NT2/D1 (cell line): ENCODE measurements at regions not wholly inside any gene's neighbourhood (a gene's known extent, or its start where the extent isn't known, plus 50 kb on each side); places are given as distances from the start of the nearest gene placed in this dataset.

ENCODE experiments used
- SUZ12 ChIP-seq: IDR thresholded peaks from 2 replicates; pipeline ENCODE4 v1.6.1; 2011; ENCODE audit not compliant: insufficient read length, insufficient read depth; ENCODE audit errors: extremely low read depth
- YY1 ChIP-seq: IDR thresholded peaks from 2 replicates; pipeline ENCODE4 v1.6.1; 2011; ENCODE audit not compliant: insufficient read length, insufficient read depth
- ZNF274 ChIP-seq: IDR thresholded peaks from 2 replicates; pipeline ENCODE4 v1.6.1; 2011; ENCODE audit warnings: mild to moderate bottlenecking, low read depth, low read length

DNA sequence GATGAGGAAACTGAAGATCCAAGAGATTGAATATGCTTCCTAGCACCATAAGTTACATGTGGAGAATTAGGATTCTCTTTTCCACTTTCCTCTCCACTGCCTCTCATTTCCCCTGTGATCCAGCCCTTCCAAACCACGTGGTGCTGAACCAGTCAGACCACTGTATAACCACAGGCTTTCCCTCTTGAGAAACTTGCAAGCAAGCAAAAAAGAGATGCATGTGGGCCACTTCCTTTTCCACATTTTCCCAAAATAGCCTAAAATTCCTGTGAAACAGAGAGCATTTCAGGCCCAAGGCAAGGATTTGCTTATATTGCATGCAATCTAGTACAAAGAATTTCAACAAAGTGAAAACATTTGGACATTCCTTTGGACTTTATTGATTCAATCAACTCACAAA lies 59.3 kb upstream of the KSR1 start:
- TF ChIP-seq SUZ12 (no peak), YY1 (no peak), ZNF274 (no peak)
